ENCODE measurements at regions not wholly inside any gene's neighbourhood (a gene's known extent, or its start where the extent isn't known, plus 50 kb on each side); places are given as distances from the start of the nearest gene placed in this dataset.
A peak's percentile ranks its signal among the peaks of the same experiment; 100 is the strongest.

- no peak for DNase-seq
Measured at GRCh38 chr5:144788046-144788445, 617.4 kb downstream of the KCTD16 start.

GRCh38 chr5:144779368-144779767, 608.7 kb downstream of the KCTD16 start:
- DNase-seq, result no peak

GRCh38 chr5:144778561-144778960, 607.9 kb downstream of the KCTD16 start:
- no peak for DNase-seq

- no peak for DNase-seq
Measured at GRCh38 chr5:144774197-144774596, 603.5 kb downstream of the KCTD16 start.

GRCh38 chr5:144773628-144774027, 603.0 kb downstream of the KCTD16 start:
- DNase-seq, result no peak

GRCh38 chr5:144771802-144772201, 601.1 kb downstream of the KCTD16 start:
- no peak for DNase-seq

GRCh38 chr5:144742361-144742760, 571.7 kb downstream of the KCTD16 start:
- no peak for DNase-seq

- no peak for DNase-seq
Measured at GRCh38 chr5:144731786-144732185, 561.1 kb downstream of the KCTD16 start.

GRCh38 chr5:144712090-144712489, 541.4 kb downstream of the KCTD16 start:
- DNase-seq, result no peak

GRCh38 chr5:144711172-144711571, 540.5 kb downstream of the KCTD16 start:
- DNase-seq, result no peak

- DNase-seq, result no peak
Measured at GRCh38 chr5:144710637-144711036, 540.0 kb downstream of the KCTD16 start.

GRCh38 chr5:144703776-144704175, 533.1 kb downstream of the KCTD16 start:
- DNase-seq, result no peak

- no peak for DNase-seq
Measured at GRCh38 chr5:144698484-144698883, 527.8 kb downstream of the KCTD16 start.

- no peak for DNase-seq
Measured at GRCh38 chr5:144697847-144698262, 527.2 kb downstream of the KCTD16 start.

- DNase-seq, result no peak
Measured at GRCh38 chr5:144691936-144692335, 521.3 kb downstream of the KCTD16 start.

- no peak for DNase-seq
Measured at GRCh38 chr5:144684899-144685298, 514.2 kb downstream of the KCTD16 start.

GRCh38 chr5:144680711-144681110, 510.0 kb downstream of the KCTD16 start:
- DNase-seq, result no peak

GRCh38 chr5:144671066-144671465, 500.4 kb downstream of the KCTD16 start:
- DNase-seq, result no peak

GRCh38 chr5:144659634-144660227, 489.1 kb downstream of the KCTD16 start:
- DNase-seq, result no peak

GRCh38 chr5:144644317-144644716, 473.6 kb downstream of the KCTD16 start:
- no peak for DNase-seq

- no peak for DNase-seq
Measured at GRCh38 chr5:144638787-144639186, 468.1 kb downstream of the KCTD16 start.

- no peak for DNase-seq
Measured at GRCh38 chr5:144634138-144634537, 463.5 kb downstream of the KCTD16 start.

- DNase-seq, result peak; percentile 52
Measured at GRCh38 chr5:144598451-144599068, 427.9 kb downstream of the KCTD16 start.

- DNase-seq, result no peak
Measured at GRCh38 chr5:144596517-144596916, 425.8 kb downstream of the KCTD16 start.

GRCh38 chr5:144594919-144595318, 424.2 kb downstream of the KCTD16 start:
- no peak for DNase-seq

Measured in occipital lobe (tissue), 1 donor.